ENCODE measurements at regions not wholly inside any gene's neighbourhood (a gene's known extent, or its start where the extent isn't known, plus 50 kb on each side); places are given as distances from the start of the nearest gene placed in this dataset.
"Not testable (repeated sequence)": the region's sequence is repeated elsewhere in the genome, so short reads cannot be mapped to it uniquely, and the experiment has no call there.

- no peak for DNase-seq
Measured at GRCh38 chr5:122602700-122603099, 172.2 kb upstream of the SNX2 start.

GRCh38 chr5:122605236-122605635 lies 169.6 kb upstream of the SNX2 start:
- DNase-seq: no peak

GRCh38 chr5:122607818-122608217 lies 167.1 kb upstream of the SNX2 start:
- DNase-seq: no peak

- no peak for DNase-seq
Measured at GRCh38 chr5:122608222-122608621, 166.7 kb upstream of the SNX2 start.

- no peak for DNase-seq
Measured at GRCh38 chr5:122611406-122611805, 163.5 kb upstream of the SNX2 start.

GRCh38 chr5:122612901-122613300 lies 162.0 kb upstream of the SNX2 start:
- no peak for DNase-seq

GRCh38 chr5:122615146-122615545 lies 159.7 kb upstream of the SNX2 start:
- no peak for DNase-seq

- DNase-seq: no peak
Measured at GRCh38 chr5:122615832-122616231, 159.0 kb upstream of the SNX2 start.

GRCh38 chr5:122618046-122618445 lies 156.8 kb upstream of the SNX2 start:
- DNase-seq: not testable (repeated sequence)

- DNase-seq: not testable (repeated sequence)
Measured at GRCh38 chr5:122620768-122621167, 154.1 kb upstream of the SNX2 start.

- DNase-seq: not testable (repeated sequence)
Measured at GRCh38 chr5:122628714-122629113, 146.2 kb upstream of the SNX2 start.

- no peak for DNase-seq
Measured at GRCh38 chr5:122629121-122629677, 145.7 kb upstream of the SNX2 start.

- DNase-seq: no peak
Measured at GRCh38 chr5:122638581-122638980, 136.3 kb upstream of the SNX2 start.

- DNase-seq: no peak
Measured at GRCh38 chr5:122639033-122639432, 135.8 kb upstream of the SNX2 start.

GRCh38 chr5:122639864-122640263 lies 135.0 kb upstream of the SNX2 start:
- no peak for DNase-seq

GRCh38 chr5:122649080-122649479 lies 125.8 kb upstream of the SNX2 start:
- DNase-seq: no peak

- DNase-seq: no peak
Measured at GRCh38 chr5:122653087-122654017, 121.5 kb upstream of the SNX2 start.

GRCh38 chr5:122656160-122656559 lies 118.7 kb upstream of the SNX2 start:
- DNase-seq: no peak

- no peak for DNase-seq
Measured at GRCh38 chr5:122656577-122656976, 118.3 kb upstream of the SNX2 start.

GRCh38 chr5:122661496-122662180 lies 113.2 kb upstream of the SNX2 start:
- no peak for DNase-seq

GRCh38 chr5:122665051-122665450 lies 109.8 kb upstream of the SNX2 start:
- no peak for DNase-seq

- DNase-seq: no peak
Measured at GRCh38 chr5:122668552-122668951, 106.3 kb upstream of the SNX2 start.

GRCh38 chr5:122669709-122670108 lies 105.2 kb upstream of the SNX2 start:
- DNase-seq: not testable (repeated sequence)

- no peak for DNase-seq
Measured at GRCh38 chr5:122673343-122673742, 101.5 kb upstream of the SNX2 start.
